A549 (cell line): ENCODE measurements at regions not wholly inside any gene's neighbourhood (a gene's known extent, or its start where the extent isn't known, plus 50 kb on each side); places are given as distances from the start of the nearest gene placed in this dataset.

Source experiments
- EP300 ChIP-seq, 2 experiments: fragments of >200 bp; sonication (Bioruptor Twin); formaldehyde crosslinking; IDR thresholded peaks; 2 replicates in 1 of 2; 3 replicates in 1 of 2; pipeline ENCODE4 v1.6.1; 2016 to 2017
- POLR2A ChIP-seq: IDR thresholded peaks from 2 replicates; pipeline ENCODE4 v1.6.1; 2012; ENCODE audit warnings: mild to moderate bottlenecking, low read length
- RFX5 ChIP-seq: fragments of 450-650 bp; IDR thresholded peaks from 2 replicates; pipeline ENCODE4 v1.7.1; 2014; ENCODE audit warnings: antibody characterized with exemption, mild to moderate bottlenecking, moderate library complexity
- TF ChIP-seq, protein P1 (sequence below): fragments of >200 bp; sonication (Bioruptor Twin); formaldehyde crosslinking; IDR thresholded peaks from 3 replicates; pipeline ENCODE4 v1.5.1; 2016

DNA sequence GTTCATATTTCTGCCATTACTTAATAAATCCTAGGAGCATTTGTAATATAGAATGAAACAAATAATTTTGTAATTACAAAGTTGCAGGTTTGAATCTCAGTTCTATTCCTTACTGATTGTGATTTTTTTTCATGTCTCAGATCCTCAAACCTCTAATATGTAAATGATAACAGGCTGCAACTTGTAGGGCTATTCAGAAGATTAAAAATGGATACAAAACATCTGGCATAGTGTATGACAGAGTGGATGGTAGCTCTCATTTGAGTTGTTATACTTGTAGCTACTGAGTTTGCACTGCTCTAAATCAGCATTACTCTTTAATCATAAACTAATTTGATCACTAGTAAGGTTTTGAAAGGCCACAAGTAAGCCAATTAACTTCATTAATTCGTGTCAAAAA is 406.3 kb upstream of the MGAT4C start:
- no peak for TF ChIP-seq EP300 (IDR thresholded peaks at IDR 0.05)
- TF ChIP-seq POLR2A = no peak
- TF ChIP-seq, protein P1, sequence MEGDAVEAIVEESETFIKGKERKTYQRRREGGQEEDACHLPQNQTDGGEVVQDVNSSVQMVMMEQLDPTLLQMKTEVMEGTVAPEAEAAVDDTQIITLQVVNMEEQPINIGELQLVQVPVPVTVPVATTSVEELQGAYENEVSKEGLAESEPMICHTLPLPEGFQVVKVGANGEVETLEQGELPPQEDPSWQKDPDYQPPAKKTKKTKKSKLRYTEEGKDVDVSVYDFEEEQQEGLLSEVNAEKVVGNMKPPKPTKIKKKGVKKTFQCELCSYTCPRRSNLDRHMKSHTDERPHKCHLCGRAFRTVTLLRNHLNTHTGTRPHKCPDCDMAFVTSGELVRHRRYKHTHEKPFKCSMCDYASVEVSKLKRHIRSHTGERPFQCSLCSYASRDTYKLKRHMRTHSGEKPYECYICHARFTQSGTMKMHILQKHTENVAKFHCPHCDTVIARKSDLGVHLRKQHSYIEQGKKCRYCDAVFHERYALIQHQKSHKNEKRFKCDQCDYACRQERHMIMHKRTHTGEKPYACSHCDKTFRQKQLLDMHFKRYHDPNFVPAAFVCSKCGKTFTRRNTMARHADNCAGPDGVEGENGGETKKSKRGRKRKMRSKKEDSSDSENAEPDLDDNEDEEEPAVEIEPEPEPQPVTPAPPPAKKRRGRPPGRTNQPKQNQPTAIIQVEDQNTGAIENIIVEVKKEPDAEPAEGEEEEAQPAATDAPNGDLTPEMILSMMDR = no peak
- no peak for TF ChIP-seq RFX5
